Suprapubic skin (tissue), 4 donors: ENCODE measurements at regions not wholly inside any gene's neighbourhood (a gene's known extent, or its start where the extent isn't known, plus 50 kb on each side); places are given as distances from the start of the nearest gene placed in this dataset.

Source experiments
- DNase-seq, 2 donors: peaks; one replicate each; pipeline ENCODE4 v3.0.0-alpha.2; 2019; ENCODE audit warnings: low spot score in 2 of 2
- H3K27ac ChIP-seq: fragments of 200-600 bp; sonication (generic); one replicate; pipeline ENCODE4 v1.5.1; 2019
- H3K27me3 ChIP-seq: fragments of 200-600 bp; sonication (generic); one replicate; pipeline ENCODE4 v1.5.1; 2019
- H3K36me3 ChIP-seq: fragments of 200-600 bp; sonication (generic); one replicate; pipeline ENCODE4 v1.5.1; 2019
- H3K4me1 ChIP-seq: fragments of 200-600 bp; sonication (generic); one replicate; pipeline ENCODE4 v1.5.1; 2019
- H3K4me3 ChIP-seq: fragments of 200-600 bp; sonication (generic); one replicate; pipeline ENCODE4 v1.5.1; 2019; ENCODE audit warnings: mild to moderate bottlenecking
- H3K9me3 ChIP-seq: fragments of 200-600 bp; sonication (generic); one replicate; pipeline ENCODE4 v1.5.1; 2019
- CTCF ChIP-seq, 2 donors: fragments of 200-600 bp in 1 of 2; fragments of 450-650 bp in 1 of 2; sonication (generic) in 1 of 2; IDR thresholded peaks; one replicate each; pipeline ENCODE4 v1.5.1; 2016 to 2019; ENCODE audit warnings: antibody characterized with exemption in 2 of 2, mild to moderate bottlenecking in 1 of 2, moderate library complexity in 1 of 2
- EP300 ChIP-seq: sonication (generic); formaldehyde crosslinking; IDR thresholded peaks from one replicate; pipeline ENCODE4 v1.6.1; 2017; ENCODE audit warnings: antibody characterized with exemption
- POLR2A ChIP-seq, 2 donors: fragments of 450-650 bp; IDR thresholded peaks; one replicate each; pipeline ENCODE4 v1.6.1; 2017; ENCODE audit warnings: antibody characterized with exemption in 2 of 2, mild to moderate bottlenecking in 2 of 2, moderate library complexity in 2 of 2
- POLR2AphosphoS5 ChIP-seq, 3 donors: sonication (generic); formaldehyde crosslinking; IDR thresholded peaks; one replicate each; pipeline ENCODE4 v1.6.1; 2017; ENCODE audit warnings: antibody characterized with exemption in 3 of 3
- WGBS: methylation state at CpG from one replicate; pipeline ENCODE4 v1.1.5; 2018; 5-methylcytosine and 5-hydroxymethylcytosine counted together

DNA sequence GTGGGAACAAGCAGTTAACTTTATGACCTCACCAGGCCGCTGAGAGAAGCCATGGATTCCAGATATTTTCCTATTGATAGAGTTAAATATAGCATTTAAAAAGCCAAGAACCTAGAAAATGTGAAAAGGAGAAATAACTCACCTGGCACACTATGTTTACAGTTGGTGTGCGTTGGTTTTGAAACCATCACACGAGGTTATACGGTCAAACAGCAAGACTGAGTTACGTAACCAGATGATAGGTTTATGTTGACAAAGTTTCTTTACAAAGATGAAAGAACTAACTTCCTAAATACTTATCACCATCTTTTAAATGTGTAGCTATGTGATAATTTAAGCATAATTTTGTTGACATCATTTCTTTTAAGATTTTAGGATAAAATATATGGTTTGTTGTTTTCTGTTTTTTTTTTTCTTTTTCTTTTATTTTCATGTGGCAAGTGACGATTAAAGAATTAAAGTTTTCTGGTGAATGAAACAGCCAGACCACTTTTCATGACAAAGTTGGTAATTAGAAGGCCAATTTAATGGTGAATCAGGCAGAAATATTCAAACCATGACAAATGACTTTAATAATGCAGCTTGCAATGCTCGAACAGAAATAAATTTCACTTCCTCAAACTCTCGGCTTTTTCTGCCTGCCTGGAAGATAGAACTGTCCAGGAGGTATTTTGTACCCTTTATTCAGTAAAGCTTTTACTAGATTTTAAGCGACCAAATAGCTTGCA, 339.1 kb upstream of the OBI1 start:
- Histone ChIP-seq H3K27ac (no peak overlapping the region), H3K4me1 (no peaks in the 10 kb centered on the region), H3K27me3 (no peaks in the 10 kb centered on the region), H3K36me3 (no peaks in the 10 kb centered on the region), H3K4me3 (no peak overlapping the region), H3K9me3 (no peaks in the 10 kb centered on the region)
- TF ChIP-seq EP300 (no peak), POLR2A (IDR thresholded peaks at IDR 0.05) (no peak), POLR2AphosphoS5 (IDR thresholded peaks at IDR 0.05) (no peak)
- DNase-seq = no peak
- WGBS = 64% methylated on average over 9 of the region's 9 CpGs

DNA sequence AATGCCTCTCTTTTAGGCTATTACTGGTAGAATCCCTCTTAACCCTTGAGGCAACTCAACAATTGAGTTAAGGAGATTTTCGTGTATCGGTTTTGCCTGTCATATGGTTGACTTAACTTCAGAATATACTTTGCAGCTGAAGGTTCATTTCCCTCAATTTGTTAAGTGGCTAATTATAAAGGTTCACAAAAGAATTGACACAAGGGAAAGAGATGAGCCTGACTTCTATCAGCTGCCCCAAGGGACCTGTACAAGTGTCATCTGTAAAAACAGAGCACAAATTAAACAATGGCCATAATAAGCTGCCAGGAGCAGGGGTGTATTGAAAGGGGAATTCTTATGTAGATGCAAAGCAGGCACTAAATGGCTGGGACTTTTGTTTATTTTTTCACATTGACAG, 334.8 kb upstream of the OBI1 start:
- TF ChIP-seq EP300 (no peak), POLR2A (IDR thresholded peaks at IDR 0.05) (no peak), CTCF (IDR thresholded peaks at IDR 0.05) (no peak), POLR2AphosphoS5 (IDR thresholded peaks at IDR 0.05) (no peak)
- DNase-seq = no peak
- Histone ChIP-seq H3K27me3 (no peaks in the 10 kb centered on the region), H3K4me1 (no peaks in the 10 kb centered on the region), H3K4me3 (no peak overlapping the region), H3K27ac (no peak overlapping the region), H3K36me3 (no peaks in the 10 kb centered on the region), H3K9me3 (no peaks in the 10 kb centered on the region)
- 61% methylated on average over 2 of the region's 2 CpGs for WGBS

DNA sequence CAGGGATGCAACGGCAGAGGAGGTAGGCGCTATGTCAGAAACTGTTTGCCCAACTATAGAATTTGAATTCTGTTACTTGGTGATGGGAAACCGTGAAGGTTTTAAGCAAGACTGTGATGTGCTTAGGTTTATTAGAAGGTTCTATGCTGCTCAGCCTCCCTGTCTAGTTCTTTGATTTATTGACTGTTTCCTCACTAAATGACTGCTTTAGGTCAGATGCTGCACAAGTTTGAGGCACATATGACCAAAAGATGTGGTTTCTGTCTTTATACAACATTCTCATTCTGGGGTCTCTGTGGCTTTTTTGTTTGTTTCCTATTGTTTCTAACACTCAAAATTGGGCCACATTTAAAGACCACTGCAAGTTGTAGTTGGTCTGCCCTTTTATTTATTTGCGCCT, 323.0 kb upstream of the OBI1 start:
- no peak overlapping the region for H3K27ac ChIP-seq
- no peak overlapping the region for H3K4me3 ChIP-seq
- WGBS = 65% methylated on average over 4 of the region's 4 CpGs
- H3K9me3 ChIP-seq = no peaks in the 10 kb centered on the region
- TF ChIP-seq POLR2AphosphoS5 (IDR thresholded peaks at IDR 0.05) (no peak), CTCF (IDR thresholded peaks at IDR 0.05) (no peak), POLR2A (IDR thresholded peaks at IDR 0.05) (no peak), EP300 (no peak)
- H3K4me1 ChIP-seq = no peaks in the 10 kb centered on the region
- H3K36me3 ChIP-seq = no peaks in the 10 kb centered on the region
- H3K27me3 ChIP-seq = no peaks in the 10 kb centered on the region
- DNase-seq = no peak

DNA sequence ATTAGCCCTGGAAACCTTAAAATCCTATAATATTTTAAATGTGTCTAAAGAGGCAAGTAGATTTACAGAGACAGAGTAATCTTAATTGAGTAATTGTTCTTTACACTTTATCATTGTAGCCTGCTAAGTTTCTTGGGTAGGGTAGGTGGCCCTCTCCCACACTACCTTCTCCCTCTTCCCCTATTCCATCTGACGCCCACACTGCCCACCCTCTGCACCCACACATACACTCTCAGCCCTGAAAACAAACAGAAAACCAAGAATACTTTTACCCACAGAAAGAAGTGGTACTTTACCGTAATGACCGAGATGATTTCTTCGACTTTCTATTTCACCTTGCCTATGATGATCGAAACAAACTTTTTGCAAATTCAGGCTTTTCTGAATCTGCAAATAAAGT, 320.4 kb upstream of the OBI1 start:
- no peaks in the 10 kb centered on the region for H3K9me3 ChIP-seq
- H3K36me3 ChIP-seq = no peaks in the 10 kb centered on the region
- TF ChIP-seq EP300 (no peak), POLR2A (IDR thresholded peaks at IDR 0.05) (no peak), POLR2AphosphoS5 (IDR thresholded peaks at IDR 0.05) (no peak), CTCF (IDR thresholded peaks at IDR 0.05) (no peak)
- H3K27ac ChIP-seq = no peak overlapping the region
- H3K4me1 ChIP-seq = no peaks in the 10 kb centered on the region
- no peak for DNase-seq
- H3K4me3 ChIP-seq = no peak overlapping the region
- WGBS = 89% methylated on average over 5 of the region's 5 CpGs
- H3K27me3 ChIP-seq = no peaks in the 10 kb centered on the region

DNA sequence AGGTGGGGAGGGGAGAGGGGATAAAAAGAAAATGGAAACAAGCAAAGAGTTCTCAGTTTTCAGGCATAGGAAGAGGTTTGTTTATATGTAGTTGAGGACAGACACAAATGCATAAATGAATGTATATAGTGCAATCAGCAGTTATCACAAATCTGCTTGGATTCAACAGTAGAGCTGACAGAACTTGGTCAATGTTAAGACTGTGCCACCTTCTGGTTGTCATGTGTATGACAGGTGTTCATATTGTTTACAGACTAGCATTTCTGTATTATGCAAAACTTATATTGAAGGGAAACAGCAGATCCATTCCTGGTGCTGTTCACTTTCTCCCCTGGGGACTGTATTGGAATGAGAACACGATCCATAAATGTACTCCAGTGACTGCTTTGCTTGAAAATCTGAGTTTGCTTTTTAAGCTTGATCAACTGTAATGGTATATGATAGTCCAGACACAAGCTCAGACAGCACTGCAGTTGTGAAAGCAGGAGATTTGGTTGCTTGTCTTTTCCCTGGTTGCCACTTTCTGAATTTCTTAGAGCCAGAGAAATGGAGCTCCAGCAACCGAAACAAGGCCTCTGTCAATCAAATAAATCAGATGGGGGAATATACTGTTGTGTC, 319.5 kb upstream of the OBI1 start:
- Histone ChIP-seq H3K36me3 (no peaks in the 10 kb centered on the region), H3K4me3 (no peak overlapping the region), H3K9me3 (no peaks in the 10 kb centered on the region), H3K27ac (no peak overlapping the region), H3K4me1 (no peaks in the 10 kb centered on the region), H3K27me3 (no peaks in the 10 kb centered on the region)
- no peak for TF ChIP-seq POLR2AphosphoS5 (IDR thresholded peaks at IDR 0.05)
- TF ChIP-seq CTCF (IDR thresholded peaks at IDR 0.05) = peak; percentile 56 to 62
- TF ChIP-seq POLR2A (IDR thresholded peaks at IDR 0.05) = no peak
- TF ChIP-seq EP300 = no peak
- WGBS = 29% methylated on average over 2 of the region's 2 CpGs
- no peak for DNase-seq
